CD4-positive, alpha-beta memory T cell (primary cell): ENCODE measurements at regions not wholly inside any gene's neighbourhood (a gene's known extent, or its start where the extent isn't known, plus 50 kb on each side); places are given as distances from the start of the nearest gene placed in this dataset.

Source experiments
- CTCF ChIA-PET: fragments of 350-600 bp; sonication (Branson Sonifier 250); formaldehyde crosslinking; loops from one replicate; lab custom pipeline; 2021; ENCODE audit warnings: inconsistent platforms; ENCODE audit not compliant: partially characterized antibody; lab: Charles Lee
- POLR2A ChIA-PET: fragments of 350-600 bp; sonication (Branson Sonifier 250); formaldehyde crosslinking; loops from one replicate; lab custom pipeline; 2021; ENCODE audit not compliant: partially characterized antibody; lab: Charles Lee
- DNase-seq, 5 donors: peaks; one replicate each; pipeline versions ENCODE4 v3.0.0 to v3.0.0-alpha.2; 2020 to 2022; ENCODE audit warnings: mixed read lengths in 1 of 5
- H3K27ac ChIP-seq: one replicate; pipeline ENCODE4 v1.7.0; 2013; ENCODE audit warnings: low read depth, low read length
- H3K27me3 ChIP-seq: 2 replicates; pipeline ENCODE4 v1.7.0; 2013; ENCODE audit warnings: mild to moderate bottlenecking, low read length, moderate library complexity; ENCODE audit not compliant: insufficient read depth
- H3K36me3 ChIP-seq: 2 replicates; pipeline ENCODE4 v1.7.0; 2013; ENCODE audit warnings: mild to moderate bottlenecking, low read length, moderate library complexity; ENCODE audit not compliant: insufficient read depth
- H3K4me1 ChIP-seq: 2 replicates; pipeline ENCODE4 v1.7.0; 2013; ENCODE audit warnings: mild to moderate bottlenecking, low read length, moderate library complexity; ENCODE audit not compliant: insufficient read depth
- H3K4me3 ChIP-seq, 2 donors: one replicate each; pipeline ENCODE4 v1.7.0; 2013; ENCODE audit warnings: low read length in 2 of 2, mild to moderate bottlenecking in 1 of 2
- H3K9me3 ChIP-seq, 2 donors: one replicate each; pipeline ENCODE4 v1.7.0; 2013; ENCODE audit warnings: low read length in 2 of 2, control low read depth in 1 of 2; ENCODE audit not compliant: control insufficient read depth in 1 of 2
- H3K27ac Mint-ChIP-seq, 7 donors: one replicate each; pipeline ENCODE4 v1.8.0; 2020 to 2021; ENCODE audit warnings: mixed read lengths in 7 of 7, mild to moderate bottlenecking in 6 of 7, inconsistent platforms in 3 of 7, moderate library complexity in 3 of 7
- H3K27me3 Mint-ChIP-seq, 2 donors: one replicate each; pipeline ENCODE4 v1.8.0; 2020 to 2021; ENCODE audit warnings: mixed read lengths in 2 of 2
- H3K36me3 Mint-ChIP-seq, 2 donors: one replicate each; pipeline ENCODE4 v1.8.0; 2020 to 2021; ENCODE audit warnings: mixed read lengths in 2 of 2, inconsistent platforms in 1 of 2, mild to moderate bottlenecking in 1 of 2
- H3K4me1 Mint-ChIP-seq, 4 donors: one replicate each; pipeline ENCODE4 v1.8.0; 2020 to 2021; ENCODE audit warnings: mixed read lengths in 4 of 4, mild to moderate bottlenecking in 1 of 4
- H3K4me3 Mint-ChIP-seq, 8 donors: one replicate each; pipeline ENCODE4 v1.8.0; 2020 to 2021; ENCODE audit warnings: mixed read lengths in 8 of 8, mild to moderate bottlenecking in 7 of 8, moderate library complexity in 6 of 8, inconsistent platforms in 3 of 8
- H3K9me3 Mint-ChIP-seq, 8 donors: one replicate each; pipeline ENCODE4 v1.8.0; 2020 to 2021; ENCODE audit warnings: mixed read lengths in 8 of 8, mild to moderate bottlenecking in 5 of 8, inconsistent platforms in 3 of 8, moderate library complexity in 1 of 8
- intact Hi-C: fragments of 100-400 bp; cut with micrococcal nuclease; formaldehyde crosslinking; loops from one replicate; pipeline ENCODE4 v1.15.1; 2023

DNA sequence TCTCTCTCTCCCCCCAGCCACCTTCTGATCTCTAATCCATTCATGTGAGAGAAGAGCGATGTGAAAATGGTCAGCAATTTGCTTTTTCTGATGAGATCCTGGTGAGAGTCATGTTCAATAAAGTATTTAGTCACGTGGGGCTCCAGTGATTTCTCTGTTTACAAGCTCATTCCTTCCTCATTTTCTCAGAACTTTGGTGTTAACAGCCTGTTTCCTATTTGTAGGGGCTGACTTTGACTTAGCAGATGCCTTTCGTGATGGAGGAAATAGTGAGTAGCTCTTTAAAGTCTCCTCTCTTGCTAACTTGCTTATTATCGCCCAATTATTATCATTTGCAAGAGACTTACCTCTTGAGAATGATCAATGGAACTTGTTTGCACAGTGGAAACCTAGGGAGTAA lies 72.6 kb upstream of the CD99 start:
- peaks cover 7 to 20% (median 9%) of the 10 kb centered on the region in 4 donors for H3K4me1 Mint-ChIP-seq
- DNase-seq: no peak
- H3K27ac Mint-ChIP-seq: no peak overlapping the region
- H3K27ac ChIP-seq: no peak overlapping the region
- no peaks in the 10 kb centered on the region for H3K9me3 Mint-ChIP-seq
- no peak overlapping the region for H3K4me3 ChIP-seq
- peaks cover 25% of the 10 kb centered on the region for H3K36me3 ChIP-seq
- intact Hi-C loops: no loop called here
- ChIA-PET POLR2A (no interaction called here), CTCF (no interaction called here)
- H3K27me3 ChIP-seq: no peaks in the 10 kb centered on the region
- no peaks in the 10 kb centered on the region for H3K27me3 Mint-ChIP-seq
- no peaks in the 10 kb centered on the region for H3K4me1 ChIP-seq
- H3K4me3 Mint-ChIP-seq: no peak overlapping the region
- no peaks in the 10 kb centered on the region for H3K9me3 ChIP-seq
- H3K36me3 Mint-ChIP-seq: peaks cover 76 to 84% of the 10 kb centered on the region in 2 donors

DNA sequence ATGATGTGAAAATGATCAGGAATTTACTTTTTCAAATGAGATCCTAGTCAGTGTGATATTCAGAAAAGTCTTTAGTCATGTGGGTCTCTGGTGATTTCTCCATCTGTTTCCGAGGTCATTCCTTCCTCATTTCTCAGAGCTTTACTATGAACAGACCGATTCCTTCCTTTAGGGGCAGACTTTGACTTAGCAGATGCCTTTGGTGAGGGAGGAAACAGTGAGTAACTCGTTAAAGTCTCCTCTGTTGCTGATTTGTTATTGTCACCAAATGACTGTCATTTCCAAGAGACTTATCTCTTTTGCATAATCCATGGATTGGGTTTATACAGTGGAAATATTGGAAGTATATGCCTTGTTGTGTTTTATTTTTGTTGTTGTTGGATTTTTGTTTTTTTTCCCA lies 76.2 kb upstream of the CD99 start:
- ChIA-PET POLR2A (no interaction called here), CTCF (no interaction called here)
- H3K4me3 Mint-ChIP-seq: no peak overlapping the region
- H3K36me3 Mint-ChIP-seq: peaks cover 70 to 75% of the 10 kb centered on the region in 2 donors
- no peaks in the 10 kb centered on the region for H3K27me3 Mint-ChIP-seq
- Histone ChIP-seq H3K27ac (no peak overlapping the region), H3K36me3 (peaks cover 28% of the 10 kb centered on the region), H3K27me3 (no peaks in the 10 kb centered on the region), H3K9me3 (no peaks in the 10 kb centered on the region), H3K4me3 (no peak overlapping the region), H3K4me1 (peaks cover 20% of the 10 kb centered on the region)
- intact Hi-C loops: no loop called here
- H3K27ac Mint-ChIP-seq: no peak overlapping the region
- H3K4me1 Mint-ChIP-seq: peaks cover 21 to 42% (median 27%) of the 10 kb centered on the region in 4 donors
- H3K9me3 Mint-ChIP-seq: no peaks in the 10 kb centered on the region
- DNase-seq: no peak

DNA sequence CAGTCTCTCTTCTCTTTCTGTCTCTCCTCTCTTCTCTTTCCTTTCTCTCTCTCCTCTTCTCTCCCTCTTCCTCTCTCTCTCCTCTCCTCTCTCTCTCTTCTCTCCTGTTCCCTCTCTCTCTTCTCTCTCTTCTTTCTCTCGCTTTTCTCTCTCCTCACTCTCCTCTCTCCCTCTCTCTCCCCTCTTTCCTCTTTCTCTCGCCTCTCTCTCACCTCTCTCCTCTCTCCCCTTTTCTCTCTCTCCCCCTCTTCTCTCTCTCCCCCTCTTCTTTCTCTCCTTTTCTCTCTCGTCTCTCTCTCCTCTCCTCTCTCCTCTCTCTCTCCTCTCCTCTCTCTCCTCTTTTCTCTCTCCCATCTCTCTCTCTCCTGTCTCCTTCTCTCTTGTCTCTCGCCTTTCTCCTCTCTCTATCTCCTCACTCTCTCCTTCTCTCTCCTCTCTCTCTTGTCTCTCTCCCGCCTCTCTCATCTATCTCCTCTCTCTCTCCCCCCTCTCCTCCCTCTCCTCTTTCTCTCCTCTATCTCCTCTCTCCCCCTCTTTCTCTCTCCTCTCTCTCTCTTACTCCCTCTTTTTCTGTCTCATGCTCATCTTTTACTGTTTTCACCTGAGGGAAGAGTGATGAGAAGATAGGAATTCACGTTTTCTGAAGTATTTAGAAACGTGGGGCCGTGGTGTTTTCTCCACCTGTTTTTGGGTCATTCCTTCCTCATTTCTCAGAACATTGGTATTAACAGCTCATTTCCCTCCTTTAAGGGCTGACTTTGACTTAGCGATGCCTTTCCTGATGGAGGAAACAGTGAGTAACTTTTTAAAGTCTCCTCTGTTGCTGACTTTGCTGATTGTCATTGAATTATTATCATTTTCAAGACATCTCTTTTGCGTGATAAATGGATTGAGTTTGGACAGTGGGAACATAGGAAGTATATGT lies 80.6 kb upstream of the CD99 start:
- peaks cover 35% of the 10 kb centered on the region for H3K4me1 ChIP-seq
- peak overlapping the region; percentile 82 to 97 (median 90) for H3K4me3 Mint-ChIP-seq
- peak overlapping the region in 6 of 7 donors; percentile 25 to 93 (median 69) for H3K27ac Mint-ChIP-seq

DNA sequence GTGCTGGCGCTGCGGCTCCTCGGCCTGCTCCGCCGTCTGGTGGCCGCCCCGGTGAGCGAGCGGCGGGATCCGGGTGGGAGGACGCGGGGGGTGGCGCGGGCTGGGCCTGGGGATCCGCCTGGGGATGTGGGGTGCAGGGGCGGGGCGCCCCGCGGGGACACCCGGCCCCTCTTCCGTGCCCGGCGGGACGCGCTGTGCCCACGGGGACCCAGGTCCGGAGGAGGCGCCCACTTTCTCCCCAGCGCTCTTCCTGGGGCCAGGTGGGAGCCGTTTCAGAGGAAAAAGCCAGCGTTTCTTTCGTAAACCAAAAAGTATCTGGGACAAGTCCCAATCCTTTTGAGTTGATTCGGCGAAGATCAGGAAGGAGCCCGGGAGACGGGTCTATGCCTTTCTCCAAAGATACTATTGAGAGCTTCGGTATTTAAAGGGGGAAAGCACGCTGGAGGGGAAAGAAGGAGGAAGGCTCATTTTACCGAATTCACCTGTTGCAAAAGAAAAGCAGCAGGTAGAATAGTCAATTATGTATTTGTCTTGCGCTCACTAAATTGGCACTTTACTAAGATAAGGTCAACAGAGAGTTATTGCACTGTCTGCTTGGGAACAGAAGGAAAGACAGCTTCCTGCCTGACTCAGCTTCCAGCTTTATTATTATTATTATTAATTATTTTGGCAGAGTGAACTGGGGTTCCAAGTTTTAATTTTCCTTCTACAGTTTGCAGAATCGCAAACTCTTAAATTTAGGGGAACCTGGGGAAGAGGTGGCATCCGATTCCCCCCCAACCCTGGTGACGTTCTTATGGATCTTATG lies 81.5 kb upstream of the CD99 start:
- Histone ChIP-seq H3K9me3 (no peaks in the 10 kb centered on the region), H3K4me3 (peak overlapping the region; percentile 78 to 90), H3K27ac (peak overlapping the region; percentile 59), H3K4me1 (peaks cover 35% of the 10 kb centered on the region), H3K27me3 (no peaks in the 10 kb centered on the region), H3K36me3 (peaks cover 3% of the 10 kb centered on the region)
- no peaks in the 10 kb centered on the region for H3K27me3 Mint-ChIP-seq
- peak overlapping the region; percentile 57 to 93 (median 72) for H3K27ac Mint-ChIP-seq
- DNase-seq: peak in 3 of 5 donors; percentile 10 to 18 (median 15)
- peak overlapping the region; percentile 82 to 97 (median 91) for H3K4me3 Mint-ChIP-seq
- POLR2A ChIA-PET: no interaction called here
- CTCF ChIA-PET: no interaction called here
- no peaks in the 10 kb centered on the region for H3K9me3 Mint-ChIP-seq
- H3K4me1 Mint-ChIP-seq: peaks cover 28 to 69% (median 51%) of the 10 kb centered on the region in 4 donors
- peaks cover 28 to 44% of the 10 kb centered on the region in 2 donors for H3K36me3 Mint-ChIP-seq
- intact Hi-C loops: loop anchor here (1.0 to 2.0 kb wide), 3 partner anchors 20 to 1157 kb away; partner anchors contain the start of genes AKAP17A and ASMTL

More for the DNA sequence above, 80.6 kb upstream of the CD99 start:
- ChIA-PET CTCF (no interaction called here), POLR2A (no interaction called here)
- Mint-ChIP-seq H3K4me1 (peaks cover 28 to 69% (median 49%) of the 10 kb centered on the region in 4 donors), H3K27me3 (no peaks in the 10 kb centered on the region), H3K36me3 (peaks cover 33 to 44% of the 10 kb centered on the region in 2 donors), H3K9me3 (no peaks in the 10 kb centered on the region)
- intact Hi-C loops: no loop called here
- Histone ChIP-seq H3K9me3 (no peaks in the 10 kb centered on the region), H3K27ac (no peak overlapping the region), H3K4me3 (no peak overlapping the region), H3K36me3 (peaks cover 3% of the 10 kb centered on the region), H3K27me3 (no peaks in the 10 kb centered on the region)
- no peak for DNase-seq

DNA sequence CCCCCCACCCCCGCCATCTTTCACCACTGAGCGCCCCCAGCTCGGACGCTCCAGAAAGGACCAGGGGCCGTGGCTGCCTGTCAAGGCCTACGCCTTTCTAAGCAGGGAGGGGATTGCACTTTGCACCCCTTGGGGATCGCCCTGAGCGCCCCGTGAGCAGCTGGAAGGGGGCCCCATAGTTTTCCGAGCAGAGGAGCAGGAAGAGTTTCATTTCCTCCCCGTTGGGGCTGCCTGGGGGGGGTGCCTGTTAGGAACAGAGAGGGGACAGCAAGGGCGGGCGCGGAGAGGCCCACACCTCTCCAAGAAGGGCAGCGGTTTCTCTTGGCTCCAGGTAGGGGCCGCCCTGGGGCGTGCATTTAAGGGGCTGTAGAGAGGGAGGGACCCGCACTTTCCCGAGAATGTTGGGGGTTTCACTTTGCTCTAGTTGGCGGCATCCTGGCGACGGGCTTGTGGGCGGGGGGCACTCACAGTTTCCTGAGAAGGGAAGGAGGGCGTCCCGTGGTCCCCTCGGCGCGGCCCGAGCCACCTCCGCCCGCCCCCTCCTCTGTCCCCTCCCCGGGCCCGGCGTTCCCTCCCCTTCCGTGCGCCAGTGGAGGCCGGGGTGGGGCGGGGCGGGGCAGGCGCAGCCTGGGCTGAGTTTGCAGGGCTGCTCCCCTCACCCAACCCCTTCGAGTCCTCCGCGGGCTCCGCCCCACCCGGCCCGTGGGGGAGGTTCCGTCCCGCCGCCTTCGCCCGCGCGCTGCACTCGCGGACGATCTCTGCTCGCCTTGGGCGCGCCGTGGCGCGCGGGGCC lies 82.3 kb upstream of the CD99 start:
- Histone ChIP-seq H3K4me3 (peak overlapping the region; percentile 30 to 90), H3K36me3 (peaks cover 3% of the 10 kb centered on the region), H3K27ac (peak overlapping the region; percentile 59), H3K9me3 (no peaks in the 10 kb centered on the region), H3K27me3 (no peaks in the 10 kb centered on the region), H3K4me1 (peaks cover 35% of the 10 kb centered on the region)
- intact Hi-C loops: loop anchor here (1.0 to 2.0 kb wide), 3 partner anchors 20 to 1156 kb away; partner anchors contain the start of genes AKAP17A and ASMTL
- Mint-ChIP-seq H3K9me3 (no peaks in the 10 kb centered on the region), H3K4me1 (peaks cover 30 to 74% (median 52%) of the 10 kb centered on the region in 4 donors), H3K36me3 (peaks cover 23 to 42% of the 10 kb centered on the region in 2 donors), H3K4me3 (peak overlapping the region; percentile 91 to 97 (median 93)), H3K27me3 (no peaks in the 10 kb centered on the region), H3K27ac (peak overlapping the region; percentile 84 to 94 (median 88))
- DNase-seq: peak; percentile 78 to 87 (median 84)
- CTCF ChIA-PET: no interaction called here
- POLR2A ChIA-PET: no interaction called here

DNA sequence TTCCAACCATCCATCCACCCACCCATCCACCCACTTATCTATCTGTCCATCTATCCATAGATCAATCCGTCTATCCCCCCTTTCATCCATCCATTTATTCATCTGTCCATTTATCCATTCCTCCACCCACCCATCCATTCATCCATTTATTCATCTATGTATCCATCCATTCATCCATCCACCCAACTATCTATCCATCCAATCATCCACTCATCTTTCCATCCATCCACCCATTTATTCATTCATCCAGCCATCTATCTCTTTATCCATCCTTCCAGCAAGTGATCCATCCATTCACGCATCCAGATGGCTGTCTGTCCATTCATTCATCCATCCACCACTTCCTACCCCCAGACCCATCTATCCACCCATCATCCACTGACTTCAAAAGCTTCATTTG lies 84.0 kb upstream of the CD99 start:
- intact Hi-C loops: no loop called here
- Mint-ChIP-seq H3K27ac (peak overlapping the region in 4 of 7 donors; percentile 9 to 88 (median 80)), H3K4me1 (peaks cover 31 to 74% (median 51%) of the 10 kb centered on the region in 4 donors), H3K36me3 (peaks cover 28 to 38% of the 10 kb centered on the region in 2 donors), H3K27me3 (no peaks in the 10 kb centered on the region), H3K4me3 (peak overlapping the region; percentile 37 to 97 (median 70)), H3K9me3 (no peaks in the 10 kb centered on the region)
- no peak for DNase-seq
- Histone ChIP-seq H3K36me3 (peaks cover 8% of the 10 kb centered on the region), H3K4me3 (no peak overlapping the region), H3K9me3 (no peaks in the 10 kb centered on the region), H3K27me3 (no peaks in the 10 kb centered on the region), H3K27ac (no peak overlapping the region), H3K4me1 (peaks cover 35% of the 10 kb centered on the region)
- ChIA-PET POLR2A (no interaction called here), CTCF (no interaction called here)
